CD4-positive, CD25-positive, alpha-beta regulatory T cell (primary cell): ENCODE measurements at regions not wholly inside any gene's neighbourhood (a gene's known extent, or its start where the extent isn't known, plus 50 kb on each side); places are given as distances from the start of the nearest gene placed in this dataset.
"Not testable (repeated sequence)": the region's sequence is repeated elsewhere in the genome, so short reads cannot be mapped to it uniquely, and the experiment has no call there.

Experiments
- ATAC-seq, 2 donors: fragments of 150-1000 bp; cut with Tn5 transposase; one replicate each; pipeline ENCODE4 v1.10.0; 2021; ENCODE audit warnings: low read depth in 2 of 2, moderate number of reproducible peaks in 2 of 2, moderate library complexity in 1 of 2
- DNase-seq, 3 donors: peaks; one replicate each; pipeline versions ENCODE4 v3.0.0 to v3.0.0-alpha.2; 2012 to 2022; ENCODE audit warnings: mixed read lengths in 1 of 3
- H3K27ac ChIP-seq: one replicate; pipeline ENCODE4 v1.7.0; 2013; ENCODE audit warnings: mild to moderate bottlenecking, low read length; ENCODE audit not compliant: insufficient read depth, poor library complexity, severe bottlenecking
- H3K27me3 ChIP-seq: one replicate; pipeline ENCODE4 v1.7.0; 2013; ENCODE audit warnings: low read length; ENCODE audit not compliant: control insufficient read depth, insufficient read depth
- H3K36me3 ChIP-seq: one replicate; pipeline ENCODE4 v1.7.0; 2013; ENCODE audit warnings: mild to moderate bottlenecking, low read length, moderate library complexity; ENCODE audit not compliant: control insufficient read depth, insufficient read depth
- H3K4me1 ChIP-seq: 2 replicates; pipeline ENCODE4 v1.7.0; 2013; ENCODE audit warnings: mild to moderate bottlenecking, low read length; ENCODE audit not compliant: insufficient read depth, control insufficient read depth, poor library complexity, severe bottlenecking
- H3K4me3 ChIP-seq: one replicate; pipeline ENCODE4 v1.7.0; 2013; ENCODE audit warnings: low read depth, mild to moderate bottlenecking, low read length, moderate library complexity
- H3K9me3 ChIP-seq, 2 experiments: 1 replicate in 1 of 2; 2 replicates in 1 of 2; pipeline ENCODE4 v1.7.0; 2013; ENCODE audit warnings: low read length in 2 of 2, mild to moderate bottlenecking in 1 of 2, moderate library complexity in 1 of 2; ENCODE audit not compliant: control insufficient read depth in 2 of 2
- H3K27ac Mint-ChIP-seq, 3 donors: one replicate each; pipeline ENCODE4 v1.8.0; 2020 to 2022; ENCODE audit warnings: mild to moderate bottlenecking in 3 of 3, mixed read lengths in 3 of 3, moderate library complexity in 2 of 3
- H3K27me3 Mint-ChIP-seq: one replicate; pipeline ENCODE4 v1.8.0; 2022; ENCODE audit warnings: mild to moderate bottlenecking, mixed read lengths
- H3K36me3 Mint-ChIP-seq: one replicate; pipeline ENCODE4 v1.8.0; 2020; ENCODE audit warnings: mixed read lengths
- H3K4me1 Mint-ChIP-seq, 4 donors: one replicate each; pipeline ENCODE4 v1.8.0; 2020 to 2022; ENCODE audit warnings: mixed read lengths in 4 of 4, mild to moderate bottlenecking in 1 of 4
- H3K4me3 Mint-ChIP-seq, 4 donors: one replicate each; pipeline ENCODE4 v1.8.0; 2020 to 2022; ENCODE audit warnings: mild to moderate bottlenecking in 4 of 4, mixed read lengths in 4 of 4, moderate library complexity in 3 of 4
- H3K9me3 Mint-ChIP-seq, 7 donors: one replicate each; pipeline ENCODE4 v1.8.0; 2020 to 2022; ENCODE audit warnings: mixed read lengths in 7 of 7, mild to moderate bottlenecking in 3 of 7, moderate library complexity in 2 of 7

DNA sequence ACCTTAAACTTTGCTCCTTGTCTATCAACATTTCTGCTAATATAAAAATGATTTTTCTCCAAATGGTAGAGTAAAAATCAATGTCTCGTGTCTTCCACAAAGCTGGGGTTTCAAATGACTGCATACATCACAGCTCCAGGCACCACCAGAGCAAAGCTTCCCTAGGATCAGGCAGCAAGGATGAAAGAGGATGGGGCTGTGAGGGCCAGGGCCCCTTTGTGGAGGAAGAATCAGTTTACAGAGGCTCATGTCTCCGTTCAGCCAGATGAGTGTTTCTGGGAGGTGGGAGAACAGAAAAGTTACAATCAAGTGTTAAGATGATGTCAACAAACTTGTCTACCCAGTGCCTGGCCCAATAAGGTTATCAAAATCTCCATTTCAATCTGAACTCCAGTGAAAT is 105.5 kb downstream of the BDH1 start:
- peaks cover 18% of the 10 kb centered on the region for H3K27me3 Mint-ChIP-seq
- Histone ChIP-seq H3K36me3 (no peaks in the 10 kb centered on the region), H3K27ac (no peak overlapping the region), H3K9me3 (no peaks in the 10 kb centered on the region), H3K4me3 (no peak overlapping the region), H3K27me3 (no peaks in the 10 kb centered on the region), H3K4me1 (no peaks in the 10 kb centered on the region)
- H3K4me3 Mint-ChIP-seq: no peak overlapping the region
- DNase-seq (no peak), ATAC-seq (no peak)
- no peak overlapping the region for H3K27ac Mint-ChIP-seq
- H3K36me3 Mint-ChIP-seq: no peaks in the 10 kb centered on the region
- H3K4me1 Mint-ChIP-seq: peaks cover 0 to 17% (median under 1%) of the 10 kb centered on the region in 4 donors
- no peaks in the 10 kb centered on the region for H3K9me3 Mint-ChIP-seq

DNA sequence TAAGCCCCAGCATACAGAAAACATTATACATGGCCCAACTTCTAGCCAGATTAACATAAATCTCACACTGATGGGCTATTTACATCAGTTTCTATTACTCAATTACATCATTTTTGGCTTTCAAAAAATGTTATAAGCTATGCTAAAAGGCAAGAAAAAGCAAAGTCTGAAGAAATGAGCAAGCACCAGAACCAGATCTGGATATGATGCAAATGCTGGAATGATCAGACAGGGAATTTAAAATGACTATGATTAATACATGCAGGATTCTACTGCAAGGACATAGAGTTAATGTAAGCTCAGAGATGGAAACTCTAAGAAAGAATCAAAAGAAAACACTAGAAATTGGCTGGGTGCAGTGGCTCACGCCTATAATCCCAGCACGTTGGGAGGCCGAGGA is 106.6 kb downstream of the BDH1 start:
- ATAC-seq, H3K36me3 Mint-ChIP-seq, H3K27me3 ChIP-seq, H3K9me3 Mint-ChIP-seq, H3K9me3 ChIP-seq, H3K27ac Mint-ChIP-seq, H3K36me3 ChIP-seq, H3K4me3 Mint-ChIP-seq, H3K4me3 ChIP-seq, H3K4me1 ChIP-seq, DNase-seq, H3K27ac ChIP-seq: not testable (repeated sequence)
- Mint-ChIP-seq H3K4me1 (peaks cover 0 to 20% (median 0%) of the 10 kb centered on the region in 4 donors), H3K27me3 (peaks cover 17% of the 10 kb centered on the region)

DNA sequence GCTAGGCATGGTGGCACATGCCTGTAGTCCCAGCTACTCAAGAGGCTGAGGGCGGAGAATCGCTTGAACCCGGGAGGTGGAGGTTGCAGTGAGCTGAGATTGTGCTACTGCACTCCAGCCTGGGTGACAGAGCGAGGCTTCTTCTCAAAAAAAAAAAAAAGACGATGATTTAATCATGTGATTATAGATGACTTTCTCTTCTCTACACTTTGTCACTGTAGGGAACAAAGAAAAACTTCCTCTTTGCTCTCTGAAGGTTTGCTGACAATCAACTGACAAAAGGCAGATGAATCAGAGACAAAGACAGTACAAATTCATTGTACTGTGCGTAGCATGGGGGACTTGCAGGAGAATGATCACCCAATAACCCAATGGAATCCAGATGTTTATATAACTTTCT is 108.0 kb downstream of the BDH1 start:
- not testable (repeated sequence) for H3K4me3 ChIP-seq, H3K36me3 Mint-ChIP-seq, H3K27ac Mint-ChIP-seq, H3K36me3 ChIP-seq, H3K9me3 ChIP-seq, H3K27ac ChIP-seq, H3K4me3 Mint-ChIP-seq, H3K27me3 ChIP-seq, DNase-seq, ATAC-seq, H3K9me3 Mint-ChIP-seq, H3K4me1 ChIP-seq
- Mint-ChIP-seq H3K27me3 (peaks cover 21% of the 10 kb centered on the region), H3K4me1 (peaks cover 0 to 20% (median 0%) of the 10 kb centered on the region in 4 donors)

DNA sequence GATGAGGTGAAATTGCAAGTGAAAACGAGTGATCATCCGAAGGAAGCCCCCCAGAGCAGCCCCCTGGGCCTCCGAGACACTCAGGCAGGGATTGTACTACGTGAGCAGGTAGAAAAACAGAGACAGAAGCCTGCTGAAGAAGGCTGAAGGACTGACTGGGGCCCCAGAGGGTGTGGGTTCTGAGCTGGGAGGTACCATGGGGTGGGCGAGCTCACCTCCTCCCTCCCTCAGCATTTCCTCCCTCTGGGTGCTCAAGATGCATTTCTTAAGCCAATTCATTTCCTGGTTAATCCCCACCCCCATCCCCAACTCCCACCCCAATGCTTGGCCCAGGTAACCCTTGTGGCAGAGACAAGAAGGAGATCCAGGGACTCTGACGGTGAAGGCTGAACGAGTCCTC is 108.7 kb downstream of the BDH1 start:
- no peaks in the 10 kb centered on the region for H3K36me3 ChIP-seq
- no peaks in the 10 kb centered on the region for H3K9me3 ChIP-seq
- H3K27ac ChIP-seq: no peak overlapping the region
- Mint-ChIP-seq H3K36me3 (no peaks in the 10 kb centered on the region), H3K4me1 (peaks cover 0 to 20% (median 0%) of the 10 kb centered on the region in 4 donors), H3K27me3 (peaks cover 18% of the 10 kb centered on the region), H3K27ac (no peak overlapping the region), H3K4me3 (no peak overlapping the region), H3K9me3 (peaks cover 0 to 3% (median 0%) of the 10 kb centered on the region in 7 donors)
- H3K4me3 ChIP-seq: no peak overlapping the region
- H3K4me1 ChIP-seq: no peaks in the 10 kb centered on the region
- ATAC-seq (no peak), DNase-seq (no peak)
- H3K27me3 ChIP-seq: no peaks in the 10 kb centered on the region

DNA sequence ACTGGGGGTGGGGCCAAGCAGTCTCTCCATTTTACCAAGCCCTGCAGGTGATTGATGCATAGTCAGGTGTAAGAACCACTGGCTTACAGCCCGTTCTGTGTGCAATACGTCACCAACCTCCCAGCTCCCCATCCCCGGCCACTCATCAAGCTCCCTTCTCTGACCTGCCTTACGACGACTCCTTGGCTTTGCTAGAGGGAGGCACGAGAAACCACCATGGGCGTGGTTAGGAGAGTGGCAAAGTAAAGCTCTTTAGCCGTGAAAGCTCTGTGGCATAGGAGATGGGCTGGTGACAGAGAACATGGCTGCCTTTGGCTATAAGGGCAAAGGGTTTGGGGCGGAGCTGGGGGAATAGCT is 109.1 kb downstream of the BDH1 start:
- H3K4me1 Mint-ChIP-seq: peaks cover 0 to 20% (median 0%) of the 10 kb centered on the region in 4 donors
- H3K9me3 ChIP-seq: no peaks in the 10 kb centered on the region
- no peaks in the 10 kb centered on the region for H3K36me3 ChIP-seq
- ATAC-seq (no peak), DNase-seq (no peak)
- H3K27me3 ChIP-seq: no peaks in the 10 kb centered on the region
- H3K4me1 ChIP-seq: no peaks in the 10 kb centered on the region
- H3K27ac Mint-ChIP-seq: no peak overlapping the region
- H3K4me3 Mint-ChIP-seq: no peak overlapping the region
- H3K27me3 Mint-ChIP-seq: peaks cover 18% of the 10 kb centered on the region
- no peak overlapping the region for H3K27ac ChIP-seq
- H3K9me3 Mint-ChIP-seq: peaks cover 0 to 3% (median 0%) of the 10 kb centered on the region in 7 donors
- no peaks in the 10 kb centered on the region for H3K36me3 Mint-ChIP-seq
- H3K4me3 ChIP-seq: no peak overlapping the region

DNA sequence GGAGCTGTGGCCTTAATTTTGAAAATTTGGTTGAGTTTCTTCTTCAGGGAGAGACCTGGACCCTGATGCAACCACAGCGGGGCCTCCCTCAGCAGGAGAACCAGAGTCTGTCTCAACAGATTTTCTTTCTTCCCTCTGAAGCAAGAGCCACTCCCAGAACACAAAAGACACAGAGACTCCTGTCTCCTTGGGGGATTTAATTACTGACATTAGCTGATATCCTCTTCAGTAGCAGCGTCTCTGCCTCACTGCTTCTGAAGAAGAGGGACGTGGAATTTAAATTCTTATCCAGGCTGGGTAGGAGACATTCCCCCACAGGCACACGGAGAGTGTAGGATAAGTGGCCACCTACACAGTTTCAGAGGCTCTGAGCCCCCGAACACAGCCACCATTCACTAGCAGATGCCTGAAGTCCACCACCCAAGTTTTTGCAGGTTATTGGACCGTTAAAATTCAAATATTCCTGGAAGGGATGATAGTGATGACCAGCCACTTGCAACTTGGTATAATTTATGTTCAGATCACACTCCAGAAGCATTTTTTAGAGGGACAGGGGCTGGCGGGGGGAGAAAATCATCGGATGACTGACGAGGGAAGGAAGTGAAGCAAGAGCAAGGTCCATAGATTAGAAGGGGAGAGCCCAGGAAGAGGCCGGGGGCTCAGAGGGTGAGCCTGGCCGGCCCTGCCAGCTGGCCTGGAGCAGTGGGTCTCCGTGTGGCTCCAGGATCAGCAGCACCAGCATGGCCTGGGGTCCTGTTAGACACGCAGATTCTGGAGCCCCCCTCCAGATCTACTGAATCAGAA is 109.7 kb downstream of the BDH1 start:
- no peak overlapping the region for H3K4me3 Mint-ChIP-seq

DNA sequence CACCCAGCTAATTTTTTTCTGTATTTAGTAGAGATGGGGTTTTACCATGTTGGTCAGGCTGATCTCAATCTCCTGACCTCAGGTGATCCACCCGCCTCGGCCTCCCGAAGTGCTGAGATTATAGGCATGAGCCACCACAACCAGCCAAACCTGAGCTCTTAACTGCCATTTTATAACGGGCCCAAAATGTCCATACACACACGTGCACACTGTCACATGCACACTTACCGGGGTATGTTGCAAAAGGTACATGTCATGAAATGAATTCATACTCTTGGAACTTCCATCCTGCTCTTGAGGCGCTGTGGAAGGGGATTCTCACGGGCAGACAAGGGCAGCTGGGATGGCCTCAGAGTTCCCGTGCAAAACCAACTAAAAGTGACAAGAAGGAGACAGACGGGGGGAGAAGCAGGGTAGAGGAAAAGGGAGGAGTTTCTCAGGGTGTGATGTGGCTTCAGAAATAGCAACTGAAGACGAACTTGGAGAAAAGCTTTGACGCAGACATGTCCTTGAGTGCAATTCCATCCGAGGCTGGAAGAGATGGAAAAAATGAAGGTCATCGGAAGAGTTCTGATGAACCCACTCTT is 110.9 kb downstream of the BDH1 start:
- Histone ChIP-seq H3K4me3 (no peak overlapping the region), H3K4me1 (no peaks in the 10 kb centered on the region), H3K27ac (no peak overlapping the region), H3K9me3 (no peaks in the 10 kb centered on the region), H3K27me3 (no peaks in the 10 kb centered on the region), H3K36me3 (no peaks in the 10 kb centered on the region)
- Mint-ChIP-seq H3K9me3 (peaks cover 0 to 3% (median 0%) of the 10 kb centered on the region in 7 donors), H3K27ac (peak overlapping the region in 1 of 3 donors; percentile 29), H3K4me3 (peak overlapping the region in 1 of 4 donors; percentile 45), H3K27me3 (peaks cover 30% of the 10 kb centered on the region), H3K36me3 (no peaks in the 10 kb centered on the region), H3K4me1 (peaks cover 0 to 20% (median 0%) of the 10 kb centered on the region in 4 donors)
- no peak for DNase-seq
- ATAC-seq: no peak

More for the DNA sequence above, 109.7 kb downstream of the BDH1 start:
- no peak for DNase-seq
- no peak for ATAC-seq
- H3K9me3 ChIP-seq: no peaks in the 10 kb centered on the region
- Mint-ChIP-seq H3K9me3 (peaks cover 0 to 3% (median 0%) of the 10 kb centered on the region in 7 donors), H3K27me3 (peaks cover 18% of the 10 kb centered on the region), H3K4me1 (peaks cover 0 to 20% (median 0%) of the 10 kb centered on the region in 4 donors), H3K27ac (no peak overlapping the region), H3K36me3 (no peaks in the 10 kb centered on the region)
- H3K4me1 ChIP-seq: no peaks in the 10 kb centered on the region
- no peak overlapping the region for H3K27ac ChIP-seq
- no peaks in the 10 kb centered on the region for H3K27me3 ChIP-seq
- no peak overlapping the region for H3K4me3 ChIP-seq
- no peaks in the 10 kb centered on the region for H3K36me3 ChIP-seq

DNA sequence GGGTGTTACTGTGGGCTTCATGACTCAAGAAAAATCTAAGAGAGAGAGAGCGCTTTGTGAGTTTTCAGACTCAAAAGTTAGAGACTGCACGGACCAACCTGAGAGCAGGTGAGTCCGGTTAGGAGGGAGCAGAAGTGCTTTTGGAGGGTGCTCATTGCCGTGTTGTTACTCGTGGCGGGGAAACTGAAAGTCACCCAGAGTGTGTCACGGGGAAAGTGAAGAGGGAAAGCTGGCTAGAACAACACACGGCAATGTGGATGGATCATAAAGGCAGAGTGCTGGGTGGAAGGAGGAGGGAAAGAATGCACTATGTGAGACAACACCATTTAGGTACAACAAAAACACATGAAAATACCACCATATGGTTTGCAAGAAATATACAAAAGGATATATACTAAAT is 112.3 kb downstream of the BDH1 start:
- no peak for ATAC-seq
- Histone ChIP-seq H3K4me1 (no peaks in the 10 kb centered on the region), H3K4me3 (no peak overlapping the region), H3K27ac (no peak overlapping the region), H3K9me3 (no peaks in the 10 kb centered on the region), H3K36me3 (no peaks in the 10 kb centered on the region), H3K27me3 (no peaks in the 10 kb centered on the region)
- Mint-ChIP-seq H3K27me3 (peaks cover 27% of the 10 kb centered on the region), H3K4me1 (peaks cover 0 to 20% (median 0%) of the 10 kb centered on the region in 4 donors), H3K27ac (peak overlapping the region in 1 of 3 donors; percentile 18), H3K36me3 (no peaks in the 10 kb centered on the region), H3K4me3 (no peak overlapping the region), H3K9me3 (peaks cover 0 to 4% (median 0%) of the 10 kb centered on the region in 7 donors)
- DNase-seq: no peak
